MCF 10A (cell line): ENCODE measurements at regions not wholly inside any gene's neighbourhood (a gene's known extent, or its start where the extent isn't known, plus 50 kb on each side); places are given as distances from the start of the nearest gene placed in this dataset.

Experiments used
- BruUV-seq: library from RNA; stranded (reverse); fragments of 400-500 nt; replicated peaks from 2 replicates; lab custom pipeline; 2021; lab: Mats Ljungman, UMichigan
- CTCF ChIA-PET: fragments of 300-600 bp; sonication (Branson Sonifier 250); formaldehyde crosslinking; extraction: SDS; loops from one replicate; lab custom pipeline; 2021; ENCODE audit warnings: antibody characterized with exemption, inconsistent platforms; lab: Yijun Ruan, JAX
- POLR2A ChIA-PET: fragments of 300-600, 350-650 bp; sonication (Branson Sonifier 250); formaldehyde crosslinking; extraction: SDS; loops from one replicate; lab custom pipeline; 2020; ENCODE audit warnings: antibody characterized with exemption, inconsistent platforms; lab: Yijun Ruan, JAX
- DNase-seq: peaks from one replicate; pipeline ENCODE4 v3.0.0-alpha.2; 2018; ENCODE audit not compliant: unreplicated experiment
- H3K27ac Mint-ChIP-seq: one replicate; pipeline ENCODE4 v1.8.0; 2022; ENCODE audit warnings: mild to moderate bottlenecking, low read depth, mixed read lengths; ENCODE audit not compliant: unreplicated experiment
- H3K27me3 Mint-ChIP-seq: one replicate; pipeline ENCODE4 v1.8.0; 2022; ENCODE audit warnings: mixed read lengths; ENCODE audit not compliant: insufficient read depth, unreplicated experiment
- H3K36me3 Mint-ChIP-seq: one replicate; pipeline ENCODE4 v1.8.0; 2022; ENCODE audit warnings: mild to moderate bottlenecking, moderate library complexity, mixed read lengths; ENCODE audit not compliant: insufficient read depth, unreplicated experiment
- H3K4me1 Mint-ChIP-seq: one replicate; pipeline ENCODE4 v1.8.0; 2022; ENCODE audit warnings: mixed read lengths; ENCODE audit not compliant: insufficient read depth, unreplicated experiment
- H3K4me3 Mint-ChIP-seq: one replicate; pipeline ENCODE4 v1.8.0; 2022; ENCODE audit warnings: mild to moderate bottlenecking, moderate library complexity, mixed read lengths; ENCODE audit not compliant: unreplicated experiment
- H3K9me3 Mint-ChIP-seq: one replicate; pipeline ENCODE4 v1.8.0; 2022; ENCODE audit warnings: mixed read lengths; ENCODE audit not compliant: unreplicated experiment
- CTCF ChIP-seq: fragments of 200-600 bp; IDR thresholded peaks from one replicate; pipeline ENCODE4 v1.8.0; 2022; ENCODE audit warnings: antibody characterized with exemption, mild to moderate bottlenecking; ENCODE audit not compliant: unreplicated experiment
- intact Hi-C: fragments of 100-400 bp; cut with micrococcal nuclease; formaldehyde crosslinking; loops from 2 replicates; pipeline ENCODE4 v1.14.1; 2022

GRCh38 chr3:118792191-118792590 lies 242.5 kb downstream of the IGSF11 start:
- H3K27ac Mint-ChIP-seq, result no peak overlapping the region
- H3K4me3 Mint-ChIP-seq, result no peak overlapping the region
- POLR2A ChIA-PET, result interaction anchor here (0.6 kb wide), 2 partner anchors 278 to 1496 kb away, joined by 3 to 4 read pairs; no protein-coding TSS in a partner anchor
- no peak for DNase-seq
- BruUV-seq, result no TSS peak
- H3K9me3 Mint-ChIP-seq, result no peaks in the 10 kb centered on the region
- intact Hi-C loops, result no loop called here
- no peaks in the 10 kb centered on the region for H3K27me3 Mint-ChIP-seq
- CTCF ChIA-PET, result interaction anchor here (0.7 to 0.8 kb wide), 2 partner anchors 151 to 165 kb away, joined by 3 to 5 read pairs; no protein-coding TSS in a partner anchor
- H3K36me3 Mint-ChIP-seq, result no peaks in the 10 kb centered on the region
- peaks cover 12% of the 10 kb centered on the region for H3K4me1 Mint-ChIP-seq
- TF ChIP-seq CTCF, result no peak

GRCh38 chr3:118793176-118793575 lies 241.5 kb downstream of the IGSF11 start:
- no peaks in the 10 kb centered on the region for H3K27me3 Mint-ChIP-seq
- ChIA-PET POLR2A (interaction anchor here (0.5 kb wide), 1 partner anchor 324 kb away, joined by 3 read pairs; no protein-coding TSS in a partner anchor), CTCF (interaction anchor here (0.7 to 0.8 kb wide), 2 partner anchors 11 to 166 kb away, joined by 3 read pairs; no protein-coding TSS in a partner anchor)
- no peak for TF ChIP-seq CTCF
- no TSS peak for BruUV-seq
- H3K9me3 Mint-ChIP-seq, result no peaks in the 10 kb centered on the region
- peaks cover 12% of the 10 kb centered on the region for H3K4me1 Mint-ChIP-seq
- H3K4me3 Mint-ChIP-seq, result no peak overlapping the region
- H3K27ac Mint-ChIP-seq, result no peak overlapping the region
- no peaks in the 10 kb centered on the region for H3K36me3 Mint-ChIP-seq
- no peak for DNase-seq
- intact Hi-C loops, result no loop called here

- Mint-ChIP-seq H3K4me3 (no peak overlapping the region), H3K27me3 (no peaks in the 10 kb centered on the region), H3K27ac (no peak overlapping the region), H3K36me3 (no peaks in the 10 kb centered on the region), H3K4me1 (no peaks in the 10 kb centered on the region), H3K9me3 (no peaks in the 10 kb centered on the region)
- intact Hi-C loops, result no loop called here
- no TSS peak for BruUV-seq
- ChIA-PET POLR2A (no interaction called here), CTCF (interaction anchor here (0.5 to 1.0 kb wide), 3 partner anchors 9 to 48 kb away, joined by 3 read pairs; no protein-coding TSS in a partner anchor)
- DNase-seq, result no peak
- TF ChIP-seq CTCF, result no peak
These were observed 235.3 kb downstream of the IGSF11 start for GRCh38 chr3:118799303-118799702.

- no TSS peak for BruUV-seq
- no peaks in the 10 kb centered on the region for H3K27me3 Mint-ChIP-seq
- no peaks in the 10 kb centered on the region for H3K9me3 Mint-ChIP-seq
- no peak for TF ChIP-seq CTCF
- ChIA-PET CTCF (interaction anchor here (0.6 kb wide), 1 partner anchor 1832 kb away, joined by 3 read pairs; no protein-coding TSS in a partner anchor), POLR2A (interaction anchor here (0.5 kb wide), 1 partner anchor 1397 kb away, joined by 3 read pairs; no protein-coding TSS in a partner anchor)
- no peak overlapping the region for H3K27ac Mint-ChIP-seq
- no peaks in the 10 kb centered on the region for H3K36me3 Mint-ChIP-seq
- intact Hi-C loops, result no loop called here
- DNase-seq, result peak; percentile 34
- no peak overlapping the region for H3K4me3 Mint-ChIP-seq
- no peaks in the 10 kb centered on the region for H3K4me1 Mint-ChIP-seq
These were observed 232.7 kb downstream of the IGSF11 start for GRCh38 chr3:118801899-118802298.
